GM19397 (cell line): ENCODE measurements at regions not wholly inside any gene's neighbourhood (a gene's known extent, or its start where the extent isn't known, plus 50 kb on each side); places are given as distances from the start of the nearest gene placed in this dataset.
"Not testable (repeated sequence)": the region's sequence is repeated elsewhere in the genome, so short reads cannot be mapped to it uniquely, and the experiment has no call there.

ENCODE experiments used
- ATAC-seq: cut with Tn5 transposase; IDR thresholded peaks from one replicate; pipeline ENCODE4 v1.9.1; 2021; ENCODE audit warnings: mild to moderate bottlenecking, moderate library complexity; ENCODE audit not compliant: unreplicated experiment

DNA sequence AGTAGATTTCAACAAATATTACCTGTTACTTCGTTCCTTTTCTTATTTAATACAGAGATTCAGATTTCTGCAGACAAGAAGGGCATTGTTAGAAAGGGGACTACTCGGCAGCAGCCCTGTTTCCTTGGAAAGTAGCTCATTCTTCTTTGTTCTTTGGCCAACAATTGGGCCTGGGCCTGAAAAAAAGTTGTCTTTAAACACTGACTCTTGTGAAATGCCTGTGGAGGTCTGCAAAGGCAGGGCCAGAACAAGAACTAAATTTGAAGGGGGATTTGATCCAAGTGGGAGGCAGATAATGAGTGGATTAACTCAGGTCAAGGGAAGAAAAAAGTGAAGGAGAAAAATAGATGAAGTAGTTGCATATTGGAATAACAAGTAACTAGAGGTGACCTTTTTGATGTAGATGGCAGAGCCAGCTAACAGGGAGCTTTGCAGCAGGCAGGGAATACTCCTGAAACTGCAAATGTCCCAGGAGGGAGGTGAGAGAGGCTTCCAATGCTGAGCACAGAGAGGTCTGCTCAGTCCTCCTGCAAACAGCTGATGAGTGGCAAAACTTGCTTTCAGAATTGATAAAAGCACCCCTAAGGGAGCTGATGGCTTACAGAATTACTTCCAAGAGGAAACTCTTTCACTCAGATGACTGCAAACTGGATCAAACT lies 393.2 kb upstream of the HS3ST1 start:
- ATAC-seq: no peak

DNA sequence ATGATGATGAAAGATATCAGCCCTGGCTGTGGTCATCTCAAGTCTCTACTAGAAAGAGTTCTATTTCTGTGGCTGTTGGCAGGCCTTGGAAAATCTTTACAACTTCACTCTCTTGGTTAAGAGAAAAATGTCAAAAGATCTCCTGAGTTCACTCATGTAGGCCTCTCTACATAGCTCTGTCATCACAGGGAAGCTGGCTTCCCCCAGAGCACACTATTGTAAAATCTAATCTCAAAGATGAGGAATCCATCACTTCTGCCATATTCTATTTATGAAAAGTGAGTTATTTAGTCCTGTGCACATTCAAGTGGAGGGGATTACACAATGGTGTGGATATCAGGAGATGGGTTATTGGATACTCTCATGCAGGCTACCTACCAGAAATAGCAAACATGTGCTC lies 388.4 kb upstream of the HS3ST1 start:
- ATAC-seq: no peak

DNA sequence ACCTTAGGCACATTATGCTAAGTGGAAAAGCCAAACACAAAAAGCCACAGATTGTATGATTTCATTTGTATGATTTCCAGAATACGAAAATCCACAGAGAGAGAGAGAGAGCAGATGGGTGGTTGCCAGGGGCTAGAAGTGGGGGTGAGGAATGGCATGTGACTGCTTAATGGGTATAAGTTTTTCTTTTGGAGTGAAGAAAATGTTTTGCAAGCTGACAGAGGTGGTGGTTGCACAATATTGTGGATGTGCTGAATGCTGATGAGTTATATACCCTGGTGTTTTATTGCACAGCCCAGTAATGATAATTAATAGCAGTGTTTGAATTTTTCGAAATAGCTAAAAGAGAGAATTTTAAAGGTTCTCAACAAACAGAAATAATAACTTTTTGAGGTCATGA lies 386.1 kb upstream of the HS3ST1 start:
- no peak for ATAC-seq

DNA sequence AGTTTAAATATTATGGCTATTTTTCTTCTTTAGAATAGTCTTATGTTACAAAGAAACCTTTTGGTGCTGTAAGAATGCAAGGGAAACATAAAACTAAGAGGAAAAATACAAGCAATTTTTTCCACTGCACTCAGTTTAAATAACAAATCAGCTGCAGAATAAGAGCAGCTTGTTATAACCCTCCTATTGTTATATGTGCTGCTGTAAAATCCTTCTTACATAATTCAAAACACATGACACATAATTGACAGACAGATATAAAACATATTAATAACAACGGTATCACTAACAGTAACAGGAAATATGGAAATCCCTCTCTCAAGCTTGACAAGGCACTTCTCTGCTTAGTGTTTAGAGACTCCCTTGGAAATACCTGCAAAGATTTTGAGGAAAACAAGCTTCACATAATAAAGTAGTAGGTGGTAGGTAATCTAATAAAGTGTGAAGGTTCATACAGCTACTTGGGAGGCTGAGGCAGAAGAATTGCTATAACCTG lies 385.3 kb upstream of the HS3ST1 start:
- no peak for ATAC-seq

DNA sequence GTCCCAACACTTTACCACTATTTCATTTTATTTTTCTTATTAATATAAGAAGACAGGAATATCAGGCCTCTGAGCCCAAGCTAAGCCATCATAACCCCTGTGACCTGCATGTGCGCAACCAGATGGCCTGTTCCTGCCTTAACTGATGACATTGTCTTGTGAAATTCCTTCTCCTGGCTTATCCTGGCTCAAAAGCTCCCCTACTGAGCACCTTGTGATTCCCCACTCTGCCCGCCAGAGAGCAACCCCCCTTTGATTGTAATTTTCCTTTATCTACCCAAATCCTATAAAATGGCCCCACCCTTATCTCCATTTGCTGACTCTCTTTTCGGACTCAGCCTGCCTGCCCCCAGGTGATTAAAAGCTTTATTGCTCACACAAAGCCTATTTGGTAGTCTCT lies 382.8 kb upstream of the HS3ST1 start:
- not testable (repeated sequence) for ATAC-seq

DNA sequence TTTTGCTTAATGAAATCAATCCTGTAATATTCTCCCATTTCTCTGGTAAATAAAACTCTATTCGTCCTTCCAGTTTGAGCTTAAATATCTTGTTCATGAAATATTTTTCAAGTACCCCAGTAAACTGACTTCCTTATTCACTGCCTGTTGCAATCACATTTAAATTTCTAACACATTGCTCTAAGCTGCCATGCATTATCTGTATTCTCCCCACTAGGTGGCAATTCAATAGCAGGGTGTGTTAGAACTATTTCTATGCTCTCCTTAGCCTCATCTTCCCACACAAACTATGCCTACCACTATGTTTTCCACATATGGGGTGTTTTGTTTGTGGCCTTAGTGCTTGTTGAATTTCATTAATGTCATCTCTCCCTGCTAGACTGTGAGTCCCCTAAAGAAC lies 377.1 kb upstream of the HS3ST1 start:
- ATAC-seq: no peak

DNA sequence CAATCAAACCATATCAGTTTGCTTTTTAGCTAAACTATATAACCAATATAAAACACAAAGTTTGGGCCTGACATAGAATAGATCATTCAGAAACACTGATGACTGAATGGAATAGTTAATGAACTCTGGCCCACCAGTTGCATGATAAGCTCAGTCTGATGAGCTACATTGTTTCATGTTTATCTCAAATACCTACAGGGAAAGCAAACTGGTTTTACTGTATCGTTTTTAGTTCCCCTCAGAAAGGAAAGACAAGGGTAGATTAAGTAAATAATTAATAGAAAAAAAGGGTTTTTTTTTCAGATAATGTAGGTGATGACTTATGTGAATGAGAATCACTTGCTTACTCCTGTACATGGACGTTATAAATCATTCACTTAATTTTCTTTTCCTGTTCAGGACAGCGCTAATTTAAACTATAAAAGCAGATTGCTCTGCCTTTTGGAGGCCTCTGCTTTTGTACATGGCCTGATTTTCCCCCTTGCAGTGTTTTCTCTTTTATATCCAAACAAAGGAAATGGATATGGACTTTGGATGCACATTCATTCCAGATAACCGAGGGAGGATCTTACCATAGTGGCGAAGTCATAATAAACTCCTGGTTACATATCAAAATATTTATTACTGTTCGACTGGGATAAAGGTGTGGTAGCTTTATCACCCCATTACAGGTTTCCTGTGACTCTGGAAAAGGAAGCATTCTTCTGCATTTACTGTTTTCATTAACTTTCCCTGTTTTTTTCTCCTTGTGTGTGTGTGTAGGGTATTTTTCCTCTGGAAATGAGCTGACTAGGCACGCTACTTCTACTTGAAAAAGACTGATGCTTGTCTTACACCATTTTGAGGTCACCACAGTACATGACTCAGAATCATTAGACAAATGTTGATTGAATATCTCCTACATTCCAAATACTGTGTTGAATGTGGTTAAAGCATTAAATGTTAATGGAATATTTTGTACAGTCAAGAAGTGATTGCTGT lies 373.1 kb upstream of the HS3ST1 start:
- no peak for ATAC-seq

DNA sequence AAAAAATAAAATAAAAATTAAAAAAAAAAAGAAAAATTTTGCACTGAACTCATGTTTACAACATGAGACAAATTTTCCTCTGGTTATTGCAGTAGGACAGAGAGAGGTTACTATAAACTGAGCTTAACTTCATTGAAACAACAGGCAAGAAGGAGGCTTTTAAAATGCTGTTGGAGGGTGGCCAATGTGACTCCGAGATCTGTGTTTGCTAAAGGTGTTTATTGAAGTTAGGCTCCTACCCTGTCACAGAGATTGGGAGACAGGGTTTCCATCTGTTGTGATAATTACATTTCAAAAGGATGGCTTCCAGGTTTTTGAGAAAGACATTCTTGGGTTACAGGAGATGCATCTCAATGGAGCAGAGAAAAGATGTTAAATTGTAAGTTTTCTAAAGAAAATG lies 370.5 kb upstream of the HS3ST1 start:
- no peak for ATAC-seq

DNA sequence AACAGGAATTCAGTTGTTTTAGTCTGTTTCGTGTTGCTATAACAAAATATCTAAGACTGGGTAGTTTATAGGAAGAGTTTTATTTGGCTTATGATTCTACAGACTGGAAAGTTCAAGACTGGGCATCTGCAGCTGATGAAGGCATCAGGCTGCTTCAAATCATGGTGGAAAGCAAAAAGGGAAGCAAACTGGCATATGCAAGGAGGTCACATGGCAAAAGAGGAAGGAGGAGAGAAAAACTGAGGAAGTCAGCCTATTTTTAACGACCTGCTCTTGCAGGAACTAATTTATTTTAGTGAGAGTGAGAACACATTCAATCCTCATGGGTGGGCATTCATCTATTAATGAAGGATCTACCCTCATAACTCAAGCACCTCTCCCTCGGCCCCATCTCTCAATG lies 363.1 kb upstream of the HS3ST1 start:
- ATAC-seq: no peak

DNA sequence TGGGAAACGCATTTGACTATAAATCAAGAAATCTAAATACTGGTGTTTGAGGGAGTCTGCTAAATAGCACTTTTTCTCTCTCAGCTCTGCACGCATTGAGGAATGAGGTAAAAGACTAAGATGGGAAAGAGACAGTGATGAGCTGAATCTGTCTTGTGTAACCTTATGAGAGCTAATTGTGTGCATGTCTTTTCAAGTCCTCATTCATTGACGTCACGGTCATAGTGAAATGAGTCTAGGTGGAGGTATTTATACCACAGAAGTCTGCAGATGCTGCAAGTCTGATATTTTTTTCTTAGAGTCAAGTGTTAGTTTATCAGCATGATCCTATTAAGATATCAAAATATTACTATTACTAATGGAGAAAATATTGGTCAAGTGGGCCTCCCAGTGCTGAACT lies 361.5 kb upstream of the HS3ST1 start:
- no peak for ATAC-seq

DNA sequence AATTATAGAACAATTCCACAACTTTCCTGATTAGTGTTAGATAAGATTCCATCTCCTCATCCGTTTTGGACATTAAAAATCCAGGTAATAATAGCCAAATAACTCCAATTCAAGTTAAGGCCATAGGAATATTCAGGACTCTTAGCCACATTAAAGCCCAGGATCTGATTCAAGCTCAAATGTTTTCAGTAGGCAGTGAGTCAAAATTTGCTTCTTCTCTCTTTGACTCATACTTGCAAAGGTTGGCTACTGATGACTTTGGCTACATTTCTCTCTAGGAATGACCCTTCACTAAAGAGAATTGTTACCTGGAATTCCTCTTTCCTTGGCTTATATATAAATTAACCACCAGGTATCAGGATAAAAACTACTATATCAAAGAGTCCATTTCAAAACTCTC lies 354.9 kb upstream of the HS3ST1 start:
- ATAC-seq: no peak

DNA sequence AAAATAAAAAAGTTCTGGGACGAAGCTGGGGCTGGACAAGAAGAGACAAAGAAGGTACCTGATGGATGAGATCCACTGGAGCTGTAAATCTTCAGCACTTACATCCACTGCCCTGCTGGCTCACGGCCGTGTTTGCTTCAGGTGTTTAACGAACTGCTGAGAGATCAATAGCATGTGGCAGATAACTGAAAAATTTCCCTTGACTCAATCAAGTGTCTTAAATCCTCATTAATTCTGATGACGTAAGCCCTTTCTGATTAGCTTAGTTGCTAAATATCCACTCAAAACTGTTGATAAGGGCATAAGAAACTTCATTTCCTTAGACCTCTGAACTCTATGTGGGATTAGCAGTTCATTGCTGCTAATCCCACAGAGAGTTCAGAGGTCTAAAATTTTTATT lies 354.2 kb upstream of the HS3ST1 start:
- ATAC-seq: no peak

DNA sequence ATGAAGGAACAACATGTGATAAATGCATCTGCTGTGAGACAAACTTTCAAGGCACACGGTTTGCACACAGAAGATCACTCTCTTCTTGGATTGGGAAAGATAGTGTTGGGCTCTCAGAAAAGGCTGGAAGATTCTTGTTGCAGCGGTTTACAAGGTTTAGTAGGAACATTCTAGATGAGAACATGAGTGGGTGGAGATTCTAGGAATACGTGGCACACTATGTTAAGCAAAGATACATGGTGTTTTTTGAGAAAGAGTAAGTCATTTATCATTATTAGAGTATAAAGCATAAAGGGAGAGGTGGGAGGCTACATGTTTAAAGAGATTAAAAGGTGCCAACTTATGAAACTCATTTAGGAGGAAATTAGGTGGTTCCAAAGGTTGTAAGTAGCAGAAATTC lies 348.8 kb upstream of the HS3ST1 start:
- ATAC-seq: no peak

DNA sequence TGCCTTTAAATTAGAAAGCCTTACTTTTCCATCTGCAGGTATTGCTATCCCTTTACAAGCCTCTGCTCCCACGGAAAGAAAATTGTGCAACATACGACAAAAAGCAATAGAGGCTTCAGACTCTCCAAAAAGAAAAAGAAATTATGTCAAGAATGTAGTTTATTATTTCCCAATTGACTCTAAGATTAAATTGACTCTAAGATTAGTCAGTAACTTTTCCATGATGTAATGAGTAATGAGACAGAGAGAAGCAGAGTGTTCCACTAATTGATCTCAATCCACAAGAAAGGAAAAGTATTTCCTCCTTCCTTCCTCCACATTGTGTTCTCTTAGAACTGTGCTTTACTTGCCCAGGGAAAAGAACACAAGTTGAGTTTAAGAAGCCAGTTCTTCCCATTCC lies 345.7 kb upstream of the HS3ST1 start:
- ATAC-seq: no peak

DNA sequence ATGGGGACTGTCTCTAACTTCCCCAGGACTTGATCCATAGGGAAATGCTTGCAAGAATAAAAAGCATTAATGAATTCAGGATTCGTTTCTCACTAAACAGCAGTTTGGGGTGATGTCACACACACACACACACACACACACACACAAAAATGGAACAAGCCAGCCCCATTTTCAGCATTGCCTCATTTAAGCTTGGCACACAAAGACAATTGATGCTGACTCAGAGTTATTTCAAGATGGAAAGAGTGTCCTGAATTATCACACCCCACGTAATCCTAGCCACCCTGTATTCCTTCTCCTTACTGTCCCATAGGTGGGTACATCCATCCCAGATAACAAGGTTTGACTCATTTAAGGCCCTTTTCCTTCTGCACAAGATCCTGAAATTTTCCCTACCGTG lies 345.1 kb upstream of the HS3ST1 start:
- no peak for ATAC-seq

DNA sequence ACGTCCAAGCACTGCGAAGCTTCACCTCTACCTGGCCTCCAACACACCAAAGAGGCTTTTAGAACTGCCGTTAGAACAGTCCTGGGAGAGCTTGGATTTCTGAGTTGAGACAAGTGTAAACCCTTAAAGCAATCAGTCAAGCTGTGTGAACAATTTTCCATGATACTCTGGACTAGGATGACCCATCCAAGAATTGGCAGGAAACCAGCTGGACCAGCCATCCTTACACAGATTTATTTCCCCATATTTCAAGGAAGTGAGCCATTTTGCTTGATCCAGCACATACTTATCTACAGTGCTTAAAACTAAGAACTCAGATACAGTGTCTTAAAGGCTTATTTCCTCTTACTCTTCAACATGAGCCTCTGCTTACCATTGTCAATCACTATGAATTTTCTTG lies 340.7 kb upstream of the HS3ST1 start:
- no peak for ATAC-seq

DNA sequence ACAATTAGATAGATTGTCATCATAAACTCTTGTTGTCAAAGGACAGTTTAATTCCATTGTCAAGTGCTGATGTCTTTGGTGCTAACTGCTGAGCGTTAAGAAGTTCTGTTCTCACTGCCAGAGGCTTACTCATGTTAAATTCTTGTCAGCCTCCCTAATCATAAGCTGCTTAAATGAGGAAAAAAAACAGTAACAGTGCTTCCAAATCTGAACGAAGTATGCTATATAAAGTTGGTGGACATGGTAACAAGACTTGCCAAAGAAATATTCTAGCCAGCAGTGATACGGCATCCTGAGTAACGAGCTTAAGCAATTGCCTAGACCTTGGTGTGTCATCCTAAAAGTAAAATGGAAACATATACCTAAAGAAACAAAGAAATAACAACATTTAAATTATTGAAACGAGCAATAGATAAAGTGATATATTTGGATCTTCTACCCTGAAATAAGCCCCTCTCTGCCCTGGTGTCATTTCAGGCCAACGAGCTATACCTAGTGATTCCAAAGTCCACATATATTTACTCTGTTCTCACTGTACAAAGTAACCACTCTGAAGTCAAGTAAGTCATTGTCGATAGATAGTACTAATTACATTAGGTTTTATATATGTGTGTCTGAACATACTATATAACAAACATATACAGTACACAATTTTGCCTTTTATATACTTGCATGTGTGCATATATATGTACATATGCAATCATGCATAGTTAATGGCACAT lies 339.7 kb upstream of the HS3ST1 start:
- ATAC-seq: no peak

DNA sequence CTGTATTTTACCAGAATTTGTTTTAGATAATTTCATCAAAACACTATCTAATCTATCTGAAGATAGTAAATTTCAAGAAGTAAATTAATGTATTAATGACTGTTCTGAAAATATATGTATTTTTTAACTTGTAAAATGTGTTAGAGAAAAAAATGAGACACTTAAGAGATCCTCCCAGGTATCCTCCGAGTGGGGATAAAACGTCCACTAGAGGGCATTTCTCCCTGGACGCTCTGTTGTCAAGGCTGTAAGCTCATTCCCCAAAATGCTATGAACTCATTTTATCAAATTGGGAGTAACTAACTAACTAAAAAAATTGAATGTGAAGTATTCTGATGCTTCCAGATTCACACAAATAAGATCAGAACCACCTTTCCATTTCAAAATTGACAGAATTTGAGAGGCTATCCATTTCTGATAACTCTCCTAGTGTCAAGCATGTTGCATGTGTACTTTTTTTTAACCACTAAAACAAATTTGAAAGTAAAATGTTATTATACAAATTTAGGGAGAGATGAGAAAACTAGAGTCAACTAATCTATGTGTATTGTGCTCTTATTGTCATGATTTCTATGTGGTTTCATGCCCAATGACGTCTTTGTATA lies 337.3 kb upstream of the HS3ST1 start:
- ATAC-seq: peak; percentile 58

DNA sequence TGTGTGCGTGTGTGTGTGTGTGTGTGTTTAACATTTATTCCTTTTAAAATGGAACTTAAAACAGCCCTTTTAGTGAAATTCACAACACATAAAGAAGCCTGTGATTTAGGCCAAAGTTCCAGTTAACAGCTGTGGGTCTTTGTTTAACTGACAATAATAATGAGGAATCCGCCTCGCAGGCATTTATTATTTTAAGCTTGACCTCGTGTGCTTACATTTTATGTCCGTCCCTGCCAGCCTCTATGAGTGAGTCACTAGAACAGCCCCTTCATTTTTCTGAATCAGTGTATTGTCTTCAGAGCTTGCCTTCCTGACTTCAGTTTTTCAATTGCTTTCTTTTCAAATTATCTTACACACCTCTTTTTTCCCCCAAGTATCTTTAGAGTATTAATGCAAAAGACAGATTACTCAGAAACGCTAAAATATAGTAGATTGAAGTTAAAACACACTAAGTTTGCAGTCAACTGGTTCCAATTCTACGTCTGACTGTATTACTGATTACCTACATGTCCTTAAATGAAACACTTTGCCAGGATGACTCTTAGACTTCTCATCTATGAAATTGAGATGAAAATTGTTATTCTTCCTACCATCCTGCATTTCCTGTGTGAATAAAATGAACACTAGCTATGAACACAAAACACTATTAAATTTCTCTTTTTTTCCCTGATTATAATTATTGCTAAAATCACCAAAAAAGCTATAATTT lies 319.6 kb upstream of the HS3ST1 start:
- ATAC-seq: no peak

DNA sequence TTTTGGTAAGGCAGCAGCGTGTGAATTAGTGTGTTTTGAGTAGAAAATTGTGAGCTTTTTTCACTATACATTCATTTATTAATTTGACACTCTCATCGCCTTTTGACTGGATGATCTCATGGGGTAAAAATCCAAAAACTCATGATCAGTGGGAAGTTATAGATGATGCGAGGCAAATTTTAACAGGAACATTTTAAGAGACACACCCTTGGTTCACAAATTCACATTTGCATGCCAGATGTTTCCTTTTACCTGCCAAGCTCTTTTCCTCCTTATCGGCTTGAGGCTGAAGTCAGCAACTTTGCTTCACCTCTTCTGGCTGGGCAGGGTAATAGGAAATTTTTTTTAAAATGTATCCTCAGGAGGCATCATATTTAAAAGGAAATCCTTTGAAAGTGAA lies 318.0 kb upstream of the HS3ST1 start:
- no peak for ATAC-seq

DNA sequence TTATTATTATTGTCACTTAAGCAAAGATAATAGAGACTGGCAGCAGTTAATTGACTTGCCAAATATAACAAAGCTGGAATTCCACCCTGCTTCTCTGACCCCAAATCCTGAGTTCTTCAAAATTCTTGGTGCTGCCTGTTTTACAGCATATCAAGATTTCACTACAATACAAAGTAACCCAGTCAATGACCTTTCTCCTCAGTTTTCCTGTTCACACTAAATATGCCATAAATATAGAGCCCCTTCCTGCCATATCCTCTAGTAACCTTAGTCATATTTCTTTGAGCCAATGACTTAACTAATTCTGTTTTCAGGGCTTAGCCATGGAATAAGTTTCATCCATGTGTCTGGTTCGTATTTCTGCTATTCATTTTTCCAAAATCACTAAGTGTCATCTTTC lies 315.3 kb upstream of the HS3ST1 start:
- no peak for ATAC-seq
